ENCODE measurements at regions not wholly inside any gene's neighbourhood (a gene's known extent, or its start where the extent isn't known, plus 50 kb on each side); places are given as distances from the start of the nearest gene placed in this dataset.

DNA sequence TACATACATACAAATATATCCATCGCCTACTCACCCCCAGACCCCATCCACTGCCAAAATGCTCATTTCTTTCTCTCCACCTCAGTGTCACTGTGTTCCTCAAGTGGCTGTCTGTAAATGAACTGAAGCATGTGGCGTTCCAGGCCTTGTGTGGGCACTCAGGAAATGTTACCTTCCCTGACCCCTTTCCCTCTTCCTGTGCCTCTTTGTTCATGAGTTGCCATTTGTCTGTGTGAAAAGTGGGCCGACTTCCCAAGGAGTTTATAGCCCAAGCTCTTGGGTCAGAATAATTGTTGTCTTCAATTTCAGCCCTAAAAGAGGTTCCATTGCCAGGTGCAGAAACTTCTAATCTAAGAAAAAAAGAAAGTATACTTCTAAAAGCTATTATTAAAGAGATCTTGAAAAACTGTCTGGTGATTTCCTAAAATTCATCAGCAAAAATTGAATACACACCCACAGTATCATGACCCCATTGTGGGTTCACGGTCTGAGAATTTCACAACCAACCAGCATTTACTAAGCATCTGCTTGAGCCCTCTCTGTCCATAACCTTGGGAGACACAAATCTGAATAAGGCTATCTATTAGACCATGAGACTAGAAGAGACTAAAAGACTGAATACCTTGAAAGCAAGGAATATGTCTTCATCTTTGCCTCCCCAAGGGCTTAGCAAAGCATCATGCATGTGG is 201.4 kb upstream of the EEA1 start:
- no peak for TF ChIP-seq EZH2 (IDR thresholded peaks at IDR 0.05)
- no peak for TF ChIP-seq POLR2AphosphoS5 (IDR thresholded peaks at IDR 0.05; ENCODE audit: borderline replicate concordance, low read depth, low read length)
- TF ChIP-seq FOXP2 (optimal IDR thresholded peaks at IDR 0.05; ENCODE audit: control extremely low read depth, extremely low read length, insufficient read depth): no peak
